ENCODE measurements at regions not wholly inside any gene's neighbourhood (a gene's known extent, or its start where the extent isn't known, plus 50 kb on each side); places are given as distances from the start of the nearest gene placed in this dataset.

DNA sequence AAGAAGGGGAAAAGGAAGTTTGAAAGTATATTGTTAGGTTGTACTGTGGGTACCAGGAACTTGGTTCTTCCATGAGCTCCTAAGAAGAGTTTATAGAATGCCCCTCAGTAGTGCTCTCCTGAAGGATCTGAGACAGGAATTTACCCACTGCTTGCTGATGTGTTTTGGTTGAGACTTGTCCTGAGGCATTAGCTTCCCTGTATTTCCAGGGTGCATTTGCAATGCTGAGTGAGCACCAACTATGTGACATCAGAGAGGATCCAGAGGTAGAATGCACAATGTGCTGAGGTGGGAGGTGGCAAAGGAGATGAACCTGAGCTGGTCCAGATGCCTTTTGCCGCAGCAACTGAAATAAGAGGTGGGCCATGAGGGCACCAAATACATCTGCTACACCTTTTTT lies 64.3 kb upstream of the LRRC3B start:
- POLR2A ChIA-PET, result no interaction called here
- no peaks in the 10 kb centered on the region for H3K9me3 ChIP-seq (ENCODE audit: control insufficient read depth in 2 of 3, low read length in 3 of 3)
- Mint-ChIP-seq H3K9me3 (peaks cover 0 to 16% (median 3%) of the 10 kb centered on the region in 11 donors), H3K4me1 (no peaks in the 10 kb centered on the region), H3K27me3 (no peaks in the 10 kb centered on the region), H3K27ac (no peak overlapping the region), H3K4me3 (no peak overlapping the region), H3K36me3 (no peaks in the 10 kb centered on the region)
- CTCF ChIA-PET, result no interaction called here
- H3K36me3 ChIP-seq (ENCODE audit: control insufficient read depth in 2 of 3, insufficient read depth in 3 of 3, low read length in 3 of 3), result no peaks in the 10 kb centered on the region
- intact Hi-C loops (cut with micrococcal nuclease), result no loop called here
- H3K27me3 ChIP-seq (ENCODE audit: control insufficient read depth in 2 of 2, insufficient read depth in 2 of 2, low read length in 2 of 2), result no peaks in the 10 kb centered on the region
- no peak overlapping the region for H3K27ac ChIP-seq (ENCODE audit: low read depth, low read length)
- no peak for ATAC-seq
- DNase-seq, result no peak
- no peaks in the 10 kb centered on the region for H3K4me1 ChIP-seq (ENCODE audit: control insufficient read depth in 2 of 2, insufficient read depth in 2 of 2, low read length in 2 of 2)
- H3K4me3 ChIP-seq (ENCODE audit: low read length), result no peak overlapping the region

DNA sequence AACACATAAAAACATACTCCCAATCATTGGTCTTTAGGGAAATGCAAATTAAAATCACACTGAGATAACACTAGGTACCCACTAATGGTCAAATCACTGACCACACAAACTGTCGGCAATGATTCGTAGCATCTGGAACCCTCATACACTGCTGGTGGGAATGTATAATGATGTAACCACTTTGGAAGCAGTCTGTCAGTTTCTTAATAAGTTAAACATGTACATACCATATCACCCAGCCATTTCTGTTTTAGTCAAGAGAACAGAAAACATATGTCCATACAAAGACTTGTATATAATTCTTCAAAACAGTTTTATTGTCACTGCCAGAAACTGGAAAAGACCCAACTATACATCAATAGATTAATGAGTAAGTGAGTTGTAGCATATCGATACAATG lies 63.3 kb upstream of the LRRC3B start:
- intact Hi-C loops (cut with micrococcal nuclease), result no loop called here
- no peak overlapping the region for H3K27ac Mint-ChIP-seq
- Histone ChIP-seq H3K27ac (ENCODE audit: low read depth, low read length) (no peak overlapping the region), H3K4me1 (ENCODE audit: control insufficient read depth in 2 of 2, insufficient read depth in 2 of 2, low read length in 2 of 2) (no peaks in the 10 kb centered on the region), H3K36me3 (ENCODE audit: control insufficient read depth in 2 of 3, insufficient read depth in 3 of 3, low read length in 3 of 3) (no peaks in the 10 kb centered on the region), H3K9me3 (ENCODE audit: control insufficient read depth in 2 of 3, low read length in 3 of 3) (no peaks in the 10 kb centered on the region), H3K4me3 (ENCODE audit: low read length) (no peak overlapping the region), H3K27me3 (ENCODE audit: control insufficient read depth in 2 of 2, insufficient read depth in 2 of 2, low read length in 2 of 2) (no peaks in the 10 kb centered on the region)
- H3K4me3 Mint-ChIP-seq, result no peak overlapping the region
- ATAC-seq, result no peak
- H3K27me3 Mint-ChIP-seq, result no peaks in the 10 kb centered on the region
- H3K4me1 Mint-ChIP-seq, result no peaks in the 10 kb centered on the region
- CTCF ChIA-PET, result no interaction called here
- no peaks in the 10 kb centered on the region for H3K36me3 Mint-ChIP-seq
- POLR2A ChIA-PET, result no interaction called here
- H3K9me3 Mint-ChIP-seq, result peaks cover 0 to 8% (median under 1%) of the 10 kb centered on the region in 11 donors
- DNase-seq, result no peak

DNA sequence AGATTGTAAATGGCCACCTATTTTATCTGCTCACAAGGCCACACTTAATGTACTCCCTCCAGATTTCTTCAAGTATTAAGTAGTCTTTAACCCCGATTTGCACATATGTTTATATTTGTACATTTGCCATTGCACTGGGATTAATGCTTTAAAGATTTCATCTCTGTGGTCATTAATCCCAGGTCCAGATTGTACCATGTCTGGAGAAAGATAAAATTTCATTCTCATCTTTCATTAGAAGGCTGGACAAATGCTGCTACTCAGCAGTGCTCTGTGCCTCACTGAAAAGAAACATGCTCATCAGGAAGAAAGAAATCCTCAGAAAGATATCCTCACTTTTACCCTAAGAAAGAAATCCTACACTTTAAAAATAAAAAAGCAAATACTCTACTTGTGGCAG lies 62.5 kb upstream of the LRRC3B start:
- no peaks in the 10 kb centered on the region for H3K4me1 Mint-ChIP-seq

DNA sequence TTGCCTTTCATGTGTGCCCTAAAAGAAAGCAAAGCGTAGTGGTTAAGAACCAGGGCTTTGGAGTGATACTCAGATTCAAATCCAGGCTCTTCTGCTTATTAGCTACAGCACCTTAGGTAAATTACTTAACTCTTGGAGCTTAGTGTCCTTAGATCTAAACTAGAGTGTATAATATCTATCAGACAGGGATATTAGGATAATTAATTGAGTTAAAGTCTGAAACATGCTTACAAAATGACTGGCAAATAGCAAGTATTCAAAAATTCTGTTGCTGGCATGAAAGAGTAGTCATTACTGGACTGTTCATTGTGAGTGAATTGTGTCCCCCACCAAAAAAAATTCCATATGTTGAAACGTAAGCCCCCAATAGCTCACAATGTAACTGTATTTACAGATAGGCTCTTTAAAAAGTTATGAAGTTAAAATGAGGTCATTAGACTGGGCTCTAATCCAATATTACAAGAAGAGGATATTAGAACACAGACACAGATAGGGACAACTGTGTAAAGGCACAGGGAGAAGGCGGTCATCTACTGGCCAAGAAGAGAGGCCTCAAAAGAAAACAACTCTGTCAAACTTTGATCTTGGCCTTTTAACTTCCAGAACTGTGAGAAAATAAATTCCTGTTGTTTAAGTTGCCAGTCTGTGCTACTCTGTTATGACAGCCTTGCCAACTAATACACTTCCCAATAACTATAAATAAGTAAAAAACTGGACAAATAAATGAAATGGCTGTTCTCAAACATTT lies 60.4 kb upstream of the LRRC3B start:
- H3K4me1 ChIP-seq (ENCODE audit: control insufficient read depth in 2 of 2, insufficient read depth in 2 of 2, low read length in 2 of 2), result no peaks in the 10 kb centered on the region
- peaks cover 0 to 6% (median 1%) of the 10 kb centered on the region in 11 donors for H3K9me3 Mint-ChIP-seq
- H3K9me3 ChIP-seq (ENCODE audit: control insufficient read depth in 2 of 3, low read length in 3 of 3), result no peaks in the 10 kb centered on the region
- no peaks in the 10 kb centered on the region for H3K36me3 Mint-ChIP-seq
- H3K27me3 ChIP-seq (ENCODE audit: control insufficient read depth in 2 of 2, insufficient read depth in 2 of 2, low read length in 2 of 2), result no peaks in the 10 kb centered on the region
- intact Hi-C loops (cut with micrococcal nuclease), result no loop called here
- ATAC-seq, result no peak
- H3K27ac Mint-ChIP-seq, result no peak overlapping the region
- H3K27me3 Mint-ChIP-seq, result no peaks in the 10 kb centered on the region
- H3K4me1 Mint-ChIP-seq, result no peaks in the 10 kb centered on the region
- no peak overlapping the region for H3K4me3 ChIP-seq (ENCODE audit: low read length)
- H3K36me3 ChIP-seq (ENCODE audit: control insufficient read depth in 2 of 3, insufficient read depth in 3 of 3, low read length in 3 of 3), result no peaks in the 10 kb centered on the region
- CTCF ChIA-PET, result no interaction called here
- no peak overlapping the region for H3K27ac ChIP-seq (ENCODE audit: low read depth, low read length)
- H3K4me3 Mint-ChIP-seq, result no peak overlapping the region
- no peak for DNase-seq
- POLR2A ChIA-PET, result no interaction called here

More for the DNA sequence above, 62.5 kb upstream of the LRRC3B start:
- POLR2A ChIA-PET, result no interaction called here
- no peaks in the 10 kb centered on the region for H3K27me3 Mint-ChIP-seq
- CTCF ChIA-PET, result no interaction called here
- ATAC-seq (no peak), DNase-seq (no peak)
- H3K36me3 ChIP-seq (ENCODE audit: control insufficient read depth in 2 of 3, insufficient read depth in 3 of 3, low read length in 3 of 3), result no peaks in the 10 kb centered on the region
- no peak overlapping the region for H3K27ac Mint-ChIP-seq
- H3K27ac ChIP-seq (ENCODE audit: low read depth, low read length), result no peak overlapping the region
- intact Hi-C loops (cut with micrococcal nuclease), result no loop called here
- H3K4me3 Mint-ChIP-seq, result no peak overlapping the region
- H3K36me3 Mint-ChIP-seq, result no peaks in the 10 kb centered on the region
- peaks cover 0 to 7% (median 0%) of the 10 kb centered on the region in 11 donors for H3K9me3 Mint-ChIP-seq
- no peak overlapping the region for H3K4me3 ChIP-seq (ENCODE audit: low read length)
- H3K9me3 ChIP-seq (ENCODE audit: control insufficient read depth in 2 of 3, low read length in 3 of 3), result no peaks in the 10 kb centered on the region
- H3K27me3 ChIP-seq (ENCODE audit: control insufficient read depth in 2 of 2, insufficient read depth in 2 of 2, low read length in 2 of 2), result no peaks in the 10 kb centered on the region
- H3K4me1 ChIP-seq (ENCODE audit: control insufficient read depth in 2 of 2, insufficient read depth in 2 of 2, low read length in 2 of 2), result no peaks in the 10 kb centered on the region
